ENCODE measurements at regions not wholly inside any gene's neighbourhood (a gene's known extent, or its start where the extent isn't known, plus 50 kb on each side); places are given as distances from the start of the nearest gene placed in this dataset.

- Histone ChIP-seq H4K20me1 (ENCODE audit: low read length) (no peaks in the 10 kb centered on the region), H3K9me3 (ENCODE audit: low read length) (no peaks in the 10 kb centered on the region), H3K9ac (ENCODE audit: low read length) (no peak overlapping the region), H3K4me3 (ENCODE audit: low read length) (no peak overlapping the region), H3K9me2 (replicated peaks; ENCODE audit: low read length) (no peaks in the 10 kb centered on the region), H3F3A (ENCODE audit: low read length, unreplicated experiment) (no peaks in the 10 kb centered on the region), H3K27ac (ENCODE audit: low read length) (no peak overlapping the region), H3K36me3 (ENCODE audit: low read depth, low read length) (no peaks in the 10 kb centered on the region), H3K4me1 (ENCODE audit: insufficient read depth, low read length) (no peaks in the 10 kb centered on the region), H3K79me2 (ENCODE audit: low read length) (no peaks in the 10 kb centered on the region), H2AFZ (ENCODE audit: low read length) (no peak overlapping the region), H3K4me2 (ENCODE audit: low read length) (no peak overlapping the region), H3K27me3 (ENCODE audit: low read length) (no peaks in the 10 kb centered on the region)
- ChIA-PET CTCF (no interaction called here), POLR2A (ENCODE audit: unreplicated experiment) (no interaction called here)
- no TSS peak for BruUV-seq (replicated peaks)
- no peak for ATAC-seq
- peak; percentile 12 for DNase-seq
- TF ChIP-seq EZH2phosphoT487 (IDR thresholded peaks at IDR 0.05; ENCODE audit: borderline replicate concordance, low read length) (no peak), CTCF (conservative IDR thresholded peaks at IDR 0.05; ENCODE audit: low read depth, low read length) (no peak), EZH2 (IDR thresholded peaks at IDR 0.05; ENCODE audit: low read length, unreplicated experiment) (no peak)
- intact Hi-C loops (cut with micrococcal nuclease) = no loop called here
These were observed 99.9 kb upstream of the GUCY1A2 start for GRCh38 chr11:107118025-107118720.

GRCh38 chr11:107116358-107116757 is 98.1 kb upstream of the GUCY1A2 start:
- TF ChIP-seq EZH2phosphoT487 (IDR thresholded peaks at IDR 0.05; ENCODE audit: borderline replicate concordance, low read length) (no peak), EZH2 (IDR thresholded peaks at IDR 0.05; ENCODE audit: low read length, unreplicated experiment) (no peak), CTCF (conservative IDR thresholded peaks at IDR 0.05; ENCODE audit: low read depth, low read length) (no peak)
- CTCF ChIA-PET = no interaction called here
- no peak overlapping the region for H3K4me3 ChIP-seq (ENCODE audit: low read length)
- no peaks in the 10 kb centered on the region for H3K36me3 ChIP-seq (ENCODE audit: low read depth, low read length)
- H3K9me2 ChIP-seq (replicated peaks; ENCODE audit: low read length) = no peaks in the 10 kb centered on the region
- no peaks in the 10 kb centered on the region for H4K20me1 ChIP-seq (ENCODE audit: low read length)
- no peaks in the 10 kb centered on the region for H3K9me3 ChIP-seq (ENCODE audit: low read length)
- no TSS peak for BruUV-seq (replicated peaks)
- no peaks in the 10 kb centered on the region for H3F3A ChIP-seq (ENCODE audit: low read length, unreplicated experiment)
- intact Hi-C loops (cut with micrococcal nuclease) = no loop called here
- no peak for DNase-seq
- no peaks in the 10 kb centered on the region for H3K4me1 ChIP-seq (ENCODE audit: insufficient read depth, low read length)
- no peak overlapping the region for H3K27ac ChIP-seq (ENCODE audit: low read length)
- H3K27me3 ChIP-seq (ENCODE audit: low read length) = no peaks in the 10 kb centered on the region
- POLR2A ChIA-PET (ENCODE audit: unreplicated experiment) = no interaction called here
- no peaks in the 10 kb centered on the region for H3K79me2 ChIP-seq (ENCODE audit: low read length)
- no peak overlapping the region for H3K4me2 ChIP-seq (ENCODE audit: low read length)
- H2AFZ ChIP-seq (ENCODE audit: low read length) = no peak overlapping the region
- no peak for ATAC-seq
- no peak overlapping the region for H3K9ac ChIP-seq (ENCODE audit: low read length)

GRCh38 chr11:107102692-107103477 is 84.6 kb upstream of the GUCY1A2 start:
- Histone ChIP-seq H3K9me3 (ENCODE audit: low read length) (peaks cover 2% of the 10 kb centered on the region; the same call in 1 of the 2 replicates), H3K4me1 (ENCODE audit: insufficient read depth, low read length) (no peaks in the 10 kb centered on the region), H3F3A (ENCODE audit: low read length, unreplicated experiment) (no peaks in the 10 kb centered on the region), H3K4me3 (ENCODE audit: low read length) (no peak overlapping the region), H2AFZ (ENCODE audit: low read length) (no peak overlapping the region), H3K27me3 (ENCODE audit: low read length) (no peaks in the 10 kb centered on the region), H3K36me3 (ENCODE audit: low read depth, low read length) (no peaks in the 10 kb centered on the region), H3K9ac (ENCODE audit: low read length) (no peak overlapping the region), H3K79me2 (ENCODE audit: low read length) (no peaks in the 10 kb centered on the region), H3K27ac (ENCODE audit: low read length) (no peak overlapping the region), H3K4me2 (ENCODE audit: low read length) (no peak overlapping the region), H3K9me2 (replicated peaks; ENCODE audit: low read length) (no peaks in the 10 kb centered on the region), H4K20me1 (ENCODE audit: low read length) (no peaks in the 10 kb centered on the region)
- DNase-seq = no peak
- TF ChIP-seq EZH2phosphoT487 (IDR thresholded peaks at IDR 0.05; ENCODE audit: borderline replicate concordance, low read length) (no peak), EZH2 (IDR thresholded peaks at IDR 0.05; ENCODE audit: low read length, unreplicated experiment) (no peak), CTCF (conservative IDR thresholded peaks at IDR 0.05; ENCODE audit: low read depth, low read length) (no peak; the same call in 1 of the 2 replicates)
- ChIA-PET POLR2A (ENCODE audit: unreplicated experiment) (no interaction called here), CTCF (no interaction called here)
- intact Hi-C loops (cut with micrococcal nuclease) = no loop called here
- no TSS peak for BruUV-seq (replicated peaks)
- ATAC-seq = no peak
